ENCODE measurements at regions not wholly inside any gene's neighbourhood (a gene's known extent, or its start where the extent isn't known, plus 50 kb on each side); places are given as distances from the start of the nearest gene placed in this dataset.

- H3K36me3 ChIP-seq (ENCODE audit: control insufficient read depth, insufficient read depth, low read length): no peaks in the 10 kb centered on the region
- dilution Hi-C loops (cut with HindIII; ENCODE audit: low sequenced_read_pairs, unreplicated experiment): no loop called here
- CTCF ChIA-PET: no interaction called here
Measured at GRCh38 chr3:88369337-88369736, 219.6 kb downstream of the C3orf38 start.

More at GRCh38 chr3:88369337-88369736, 219.6 kb downstream of the C3orf38 start:
- H3K4me2 ChIP-seq (ENCODE audit: low read depth, low read length): no peak overlapping the region
- no peaks in the 10 kb centered on the region for H3K9me1 ChIP-seq (ENCODE audit: insufficient read depth, low read length)
- H3K56ac ChIP-seq (ENCODE audit: extremely low read depth, insufficient read depth, low read length): no peak overlapping the region
- H2AK5ac ChIP-seq (ENCODE audit: low read depth, low read length): no peak overlapping the region
- H2BK15ac ChIP-seq (ENCODE audit: low read depth, low read length): no peak overlapping the region
- no TSS peak for BruUV-seq (replicated peaks)
- no peak overlapping the region for H3K27ac ChIP-seq (ENCODE audit: insufficient read depth, low read length)
- H4K91ac ChIP-seq (ENCODE audit: insufficient read depth, low read depth, low read length): no peak overlapping the region
- H3K18ac ChIP-seq (ENCODE audit: low read depth, low read length): no peak overlapping the region
- no peak overlapping the region for H4K8ac ChIP-seq (ENCODE audit: low read depth in 2 of 2, low read length in 2 of 2)
- H3K9me3 ChIP-seq (ENCODE audit: control insufficient read depth, insufficient read depth, low read length): no peaks in the 10 kb centered on the region
- H3K4me1 ChIP-seq (ENCODE audit: control insufficient read depth, insufficient read depth, low read length): no peaks in the 10 kb centered on the region
- no peak overlapping the region for H2BK20ac ChIP-seq (ENCODE audit: low read depth, low read length)
- no peaks in the 10 kb centered on the region for H4K20me1 ChIP-seq (ENCODE audit: insufficient read depth, low read length)
- H3K79me1 ChIP-seq (ENCODE audit: low read depth in 1 of 2, low read length in 2 of 2): no peaks in the 10 kb centered on the region
- H3K9ac ChIP-seq (ENCODE audit: low read depth, low read length): no peak overlapping the region
- no CpG with 5 or more reads among the region's 1 CpG for WGBS, 2 experiments (ENCODE audit: extremely low coverage in 2 of 2, insufficient read length in 1 of 2)
- H2AFZ ChIP-seq (replicated peaks; ENCODE audit: low read length, poor library complexity): no peak overlapping the region
- no peak overlapping the region for H2BK5ac ChIP-seq (ENCODE audit: low read depth, low read length, poor library complexity, severe bottlenecking)
- ATAC-seq (ENCODE audit: low read depth) (no peak), DNase-seq (no peak)
- no peak overlapping the region for H2AK9ac ChIP-seq (replicated peaks; ENCODE audit: low read depth, low read length, poor library complexity)
- POLR2A ChIA-PET (ENCODE audit: unreplicated experiment): no interaction called here
- H3K4ac ChIP-seq (ENCODE audit: low read depth, low read length): no peak overlapping the region
- H4K5ac ChIP-seq (ENCODE audit: low read depth, low read length): no peak overlapping the region
- no peak overlapping the region for H2BK120ac ChIP-seq (ENCODE audit: low read depth, low read length)
- no peak overlapping the region for H3K14ac ChIP-seq (replicated peaks; ENCODE audit: low read depth, low read length)
- intact Hi-C loops (cut with micrococcal nuclease): no loop called here
- H3K23ac ChIP-seq (ENCODE audit: low read depth, low read length): no peak overlapping the region
- no peak for TF ChIP-seq CHD1 (IDR thresholded peaks at IDR 0.05; ENCODE audit: low read depth, low read length)
- no peak for TF ChIP-seq POLR2A (IDR thresholded peaks at IDR 0.05; ENCODE audit: low read depth, low read length)
- TF ChIP-seq FOS (IDR thresholded peaks at IDR 0.05; ENCODE audit: low read depth, low read length): no peak
- in situ Hi-C loops (cut with MboI; ENCODE audit: low sequenced_read_pairs): no loop called here
- H3K27me3 ChIP-seq (ENCODE audit: control insufficient read depth, insufficient read depth, low read length): no peaks in the 10 kb centered on the region
- H3K4me3 ChIP-seq (ENCODE audit: insufficient read depth, low read depth, low read length): no peak overlapping the region

Data from IMR-90 (cell line).